A673 (cell line): ENCODE measurements at regions not wholly inside any gene's neighbourhood (a gene's known extent, or its start where the extent isn't known, plus 50 kb on each side); places are given as distances from the start of the nearest gene placed in this dataset.

Experiments
- BruUV-seq: library from RNA; stranded (reverse); fragments of 400-500 nt; replicated peaks from 2 replicates; lab custom pipeline; 2021; lab: Mats Ljungman, UMichigan
- CTCF ChIA-PET: fragments of 300-600 bp; sonication (Branson Sonifier 250); formaldehyde crosslinking; loops from one replicate; lab custom pipeline; 2022; ENCODE audit warnings: antibody characterized with exemption; lab: Charles Lee
- POLR2A ChIA-PET: fragments of 300-600 bp; sonication (Branson Sonifier 250); formaldehyde crosslinking; loops from one replicate; lab custom pipeline; 2022; ENCODE audit warnings: antibody characterized with exemption; ENCODE audit not compliant: low non-redundant PET; lab: Charles Lee
- DNase-seq: peaks from one replicate; pipeline ENCODE4 v3.0.0-alpha.2; 2015; ENCODE audit warnings: low spot score
- H3K27ac ChIP-seq: fragments of 200-600 bp; sonication (generic); 2 replicates; pipeline ENCODE4 v1.5.1; 2016; ENCODE audit warnings: mixed run types, low read depth, mild to moderate bottlenecking, mixed read lengths, antibody characterized with exemption, low read length; ENCODE audit not compliant: poor library complexity, severe bottlenecking
- H3K27me3 ChIP-seq: fragments of 200-600 bp; sonication (generic); replicated peaks from 2 replicates; pipeline ENCODE4 v1.6.1; 2017; ENCODE audit warnings: mixed run types, low read depth, mild to moderate bottlenecking, mixed read lengths, antibody characterized with exemption, low read length; ENCODE audit not compliant: insufficient read depth, poor library complexity
- H3K36me3 ChIP-seq: fragments of 200-600 bp; sonication (generic); 2 replicates; pipeline ENCODE4 v1.6.1; 2016; ENCODE audit warnings: mixed run types, mild to moderate bottlenecking, mixed read lengths, antibody characterized with exemption, low read length; ENCODE audit not compliant: insufficient read depth, poor library complexity, severe bottlenecking
- H3K4me1 ChIP-seq: fragments of 200-600 bp; sonication (generic); 2 replicates; pipeline ENCODE4 v1.6.1; 2017; ENCODE audit warnings: mixed run types, mild to moderate bottlenecking, mixed read lengths, antibody characterized with exemption, low read length; ENCODE audit not compliant: insufficient read depth, poor library complexity, severe bottlenecking
- H3K4me3 ChIP-seq: fragments of 200-600 bp; sonication (generic); 2 replicates; pipeline ENCODE4 v1.5.1; 2016; ENCODE audit warnings: low read depth, mixed run types, mild to moderate bottlenecking, mixed read lengths, low read length; ENCODE audit not compliant: poor library complexity, severe bottlenecking
- H3K9me3 ChIP-seq: fragments of 200-600 bp; sonication (generic); 2 replicates; pipeline ENCODE4 v1.6.1; 2016; ENCODE audit warnings: mixed run types, low read depth, mild to moderate bottlenecking, mixed read lengths, antibody characterized with exemption, low read length; ENCODE audit not compliant: poor library complexity, severe bottlenecking
- EZH2 ChIP-seq: fragments of 200-600 bp; sonication (generic); IDR thresholded peaks from 2 replicates; pipeline ENCODE4 v1.6.1; 2017; ENCODE audit warnings: borderline replicate concordance, low read depth, mild to moderate bottlenecking, mixed read lengths, antibody characterized with exemption, low read length; ENCODE audit not compliant: poor library complexity, severe bottlenecking
- intact Hi-C: fragments of 100-400 bp; cut with micrococcal nuclease; formaldehyde crosslinking; loops from one replicate; pipeline ENCODE4 v1.10.0; 2022; ENCODE audit not compliant: unreplicated experiment
- TF ChIP-seq, protein P1 (sequence below): fragments of 300-800, 200-600 bp; sonication (generic); conservative IDR thresholded peaks from 2 replicates; pipeline ENCODE4 v1.5.1; 2017; ENCODE audit warnings: low read depth, mild to moderate bottlenecking, antibody characterized with exemption, low read length, moderate library complexity, mixed read lengths

DNA sequence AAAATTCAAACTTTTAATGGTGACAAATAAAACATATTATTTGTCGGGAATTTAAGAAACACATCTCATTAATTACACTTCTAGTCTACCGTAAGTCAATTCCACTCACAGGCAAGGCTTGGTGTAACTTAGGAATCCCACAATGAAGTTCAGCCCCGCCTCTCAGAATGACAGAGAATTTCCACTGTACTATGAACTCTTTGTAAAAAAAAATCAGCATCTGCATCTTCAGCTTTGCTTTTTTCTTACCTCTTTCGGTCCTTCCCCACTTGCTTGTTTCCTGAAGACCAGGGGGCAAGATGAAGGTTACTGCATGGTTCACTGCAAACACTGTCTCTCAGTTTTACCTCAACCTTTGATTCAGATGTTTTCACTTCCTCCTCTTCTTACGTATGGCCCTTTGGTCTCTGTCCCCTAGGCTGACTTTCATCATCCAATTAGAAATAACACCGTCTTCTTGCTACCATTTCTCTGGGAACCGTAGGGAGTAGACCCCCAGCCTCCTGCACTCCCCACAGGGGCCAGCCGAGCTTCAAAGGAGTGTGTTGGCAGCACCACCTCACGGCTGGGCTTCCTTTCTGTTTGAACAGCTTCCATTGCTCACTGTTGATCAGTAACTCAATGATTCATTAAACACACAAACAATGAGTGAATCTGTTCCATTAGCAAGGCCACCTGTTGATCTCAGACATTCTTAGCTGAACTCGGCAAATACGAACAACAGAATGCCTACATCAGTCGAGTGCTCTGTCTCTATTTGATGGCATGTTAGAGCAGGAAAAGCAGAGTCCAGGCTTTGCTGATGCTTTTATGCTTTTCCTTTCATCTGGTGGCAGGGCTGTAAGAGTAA, 343.0 kb downstream of the BMP4 start:
- ChIA-PET CTCF (no interaction called here), POLR2A (no interaction called here)
- BruUV-seq = no TSS peak
- Histone ChIP-seq H3K27ac (no peak overlapping the region), H3K4me1 (no peaks in the 10 kb centered on the region), H3K36me3 (no peaks in the 10 kb centered on the region), H3K27me3 (peaks cover 3% of the 10 kb centered on the region), H3K9me3 (no peaks in the 10 kb centered on the region), H3K4me3 (no peak overlapping the region)
- DNase-seq = no peak
- TF ChIP-seq EZH2 = no peak
- TF ChIP-seq, protein P1, sequence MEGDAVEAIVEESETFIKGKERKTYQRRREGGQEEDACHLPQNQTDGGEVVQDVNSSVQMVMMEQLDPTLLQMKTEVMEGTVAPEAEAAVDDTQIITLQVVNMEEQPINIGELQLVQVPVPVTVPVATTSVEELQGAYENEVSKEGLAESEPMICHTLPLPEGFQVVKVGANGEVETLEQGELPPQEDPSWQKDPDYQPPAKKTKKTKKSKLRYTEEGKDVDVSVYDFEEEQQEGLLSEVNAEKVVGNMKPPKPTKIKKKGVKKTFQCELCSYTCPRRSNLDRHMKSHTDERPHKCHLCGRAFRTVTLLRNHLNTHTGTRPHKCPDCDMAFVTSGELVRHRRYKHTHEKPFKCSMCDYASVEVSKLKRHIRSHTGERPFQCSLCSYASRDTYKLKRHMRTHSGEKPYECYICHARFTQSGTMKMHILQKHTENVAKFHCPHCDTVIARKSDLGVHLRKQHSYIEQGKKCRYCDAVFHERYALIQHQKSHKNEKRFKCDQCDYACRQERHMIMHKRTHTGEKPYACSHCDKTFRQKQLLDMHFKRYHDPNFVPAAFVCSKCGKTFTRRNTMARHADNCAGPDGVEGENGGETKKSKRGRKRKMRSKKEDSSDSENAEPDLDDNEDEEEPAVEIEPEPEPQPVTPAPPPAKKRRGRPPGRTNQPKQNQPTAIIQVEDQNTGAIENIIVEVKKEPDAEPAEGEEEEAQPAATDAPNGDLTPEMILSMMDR = no peak
- intact Hi-C loops = no loop called here

DNA sequence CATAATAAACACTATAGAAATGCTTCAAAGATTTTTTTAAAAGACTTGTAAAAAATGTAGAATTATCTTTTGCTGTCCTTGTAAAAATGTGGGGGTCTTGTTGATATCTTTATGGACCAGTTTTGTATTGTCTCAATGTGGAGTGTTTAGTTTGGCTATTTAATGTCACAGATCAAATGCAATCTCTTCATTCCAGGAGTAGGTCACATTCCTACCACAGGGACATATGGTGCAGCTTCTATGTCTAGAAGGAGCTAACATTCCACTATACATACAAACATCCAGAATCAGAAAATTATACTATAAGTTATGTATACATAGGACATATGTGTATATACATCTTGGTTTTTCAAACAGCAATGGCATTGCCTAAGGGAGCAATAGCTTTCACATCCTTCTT, 345.7 kb downstream of the BMP4 start:
- DNase-seq = no peak
- ChIA-PET POLR2A (no interaction called here), CTCF (no interaction called here)
- Histone ChIP-seq H3K27me3 (peaks cover 13% of the 10 kb centered on the region), H3K9me3 (no peaks in the 10 kb centered on the region), H3K36me3 (no peaks in the 10 kb centered on the region), H3K4me3 (no peak overlapping the region), H3K27ac (no peak overlapping the region), H3K4me1 (no peaks in the 10 kb centered on the region)
- no TSS peak for BruUV-seq
- intact Hi-C loops = no loop called here
- TF ChIP-seq, protein P1 = no peak
- TF ChIP-seq EZH2 = no peak

DNA sequence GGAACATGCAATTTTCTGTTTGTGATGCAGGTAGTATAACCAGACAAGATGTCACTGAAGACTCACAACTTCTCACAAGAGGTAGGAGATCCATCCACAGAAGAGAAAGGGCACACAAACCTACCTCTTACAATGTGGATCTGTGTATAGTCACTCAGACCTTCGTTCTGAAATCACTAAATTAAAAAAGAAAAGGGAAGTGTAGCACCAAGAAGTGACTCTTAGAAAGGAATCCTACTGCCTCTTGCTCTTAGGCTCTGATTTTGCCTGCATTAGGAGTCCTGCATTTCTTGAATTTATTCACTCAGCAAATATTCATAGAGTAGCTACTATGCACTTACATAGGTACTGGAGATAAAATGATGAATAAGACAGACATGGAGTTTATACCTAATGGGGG, 347.6 kb downstream of the BMP4 start:
- TF ChIP-seq EZH2 = no peak
- TF ChIP-seq, protein P1 = no peak
- no peaks in the 10 kb centered on the region for H3K9me3 ChIP-seq
- POLR2A ChIA-PET = no interaction called here
- no peak overlapping the region for H3K27ac ChIP-seq
- H3K36me3 ChIP-seq = no peaks in the 10 kb centered on the region
- BruUV-seq = no TSS peak
- H3K27me3 ChIP-seq = peaks cover 13% of the 10 kb centered on the region
- H3K4me3 ChIP-seq = no peak overlapping the region
- CTCF ChIA-PET = no interaction called here
- intact Hi-C loops = no loop called here
- H3K4me1 ChIP-seq = no peaks in the 10 kb centered on the region
- no peak for DNase-seq
